C4-2B (cell line): ENCODE measurements at regions not wholly inside any gene's neighbourhood (a gene's known extent, or its start where the extent isn't known, plus 50 kb on each side); places are given as distances from the start of the nearest gene placed in this dataset.

ENCODE experiments used
- ZFX ChIP-seq: fragments of 450-650 bp; IDR thresholded peaks from 2 replicates; pipeline ENCODE4 v1.6.1; 2017
- TF ChIP-seq, protein P1 (sequence below): fragments of 450-650 bp; conservative IDR thresholded peaks from 2 replicates; pipeline ENCODE4 v1.5.1; 2017; ENCODE audit warnings: mild to moderate bottlenecking

DNA sequence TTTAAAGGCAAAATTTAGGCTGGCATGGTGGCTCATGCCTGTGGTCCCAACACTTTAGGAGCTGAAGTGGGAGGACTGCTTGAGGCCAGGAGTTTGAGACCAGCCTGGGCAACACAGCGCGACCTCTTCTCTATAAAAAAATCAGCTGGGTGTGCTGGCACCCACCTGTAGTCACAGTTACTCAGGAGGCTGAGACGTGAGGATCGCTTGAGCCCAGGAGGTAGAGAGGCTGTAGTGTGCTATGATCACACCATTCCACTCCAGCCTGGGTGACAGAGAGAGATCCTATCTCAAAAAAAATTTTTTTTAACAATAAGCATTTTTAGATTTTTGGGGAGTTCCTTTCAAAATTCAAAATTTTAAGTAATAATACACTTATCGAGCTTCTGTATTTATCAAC, 63.3 kb downstream of the SPATA31C2 start:
- TF ChIP-seq, protein P1, sequence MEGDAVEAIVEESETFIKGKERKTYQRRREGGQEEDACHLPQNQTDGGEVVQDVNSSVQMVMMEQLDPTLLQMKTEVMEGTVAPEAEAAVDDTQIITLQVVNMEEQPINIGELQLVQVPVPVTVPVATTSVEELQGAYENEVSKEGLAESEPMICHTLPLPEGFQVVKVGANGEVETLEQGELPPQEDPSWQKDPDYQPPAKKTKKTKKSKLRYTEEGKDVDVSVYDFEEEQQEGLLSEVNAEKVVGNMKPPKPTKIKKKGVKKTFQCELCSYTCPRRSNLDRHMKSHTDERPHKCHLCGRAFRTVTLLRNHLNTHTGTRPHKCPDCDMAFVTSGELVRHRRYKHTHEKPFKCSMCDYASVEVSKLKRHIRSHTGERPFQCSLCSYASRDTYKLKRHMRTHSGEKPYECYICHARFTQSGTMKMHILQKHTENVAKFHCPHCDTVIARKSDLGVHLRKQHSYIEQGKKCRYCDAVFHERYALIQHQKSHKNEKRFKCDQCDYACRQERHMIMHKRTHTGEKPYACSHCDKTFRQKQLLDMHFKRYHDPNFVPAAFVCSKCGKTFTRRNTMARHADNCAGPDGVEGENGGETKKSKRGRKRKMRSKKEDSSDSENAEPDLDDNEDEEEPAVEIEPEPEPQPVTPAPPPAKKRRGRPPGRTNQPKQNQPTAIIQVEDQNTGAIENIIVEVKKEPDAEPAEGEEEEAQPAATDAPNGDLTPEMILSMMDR = no peak
- no peak for TF ChIP-seq ZFX
